SK-N-SH (cell line): ENCODE measurements at regions not wholly inside any gene's neighbourhood (a gene's known extent, or its start where the extent isn't known, plus 50 kb on each side); places are given as distances from the start of the nearest gene placed in this dataset.

Experiments used
- EP300 ChIP-seq, 2 experiments: IDR thresholded peaks; 2 replicates each; pipeline versions ENCODE4 v1.4.0 to v1.6.1; 2012; ENCODE audit warnings: borderline replicate concordance in 1 of 2, low read depth in 1 of 2, low read length in 1 of 2
- EZH2phosphoT487 ChIP-seq: fragments of 200-600 bp; sonication (generic); IDR thresholded peaks from 2 replicates; pipeline ENCODE4 v1.6.1; 2017; ENCODE audit warnings: low read depth, mixed run types, mild to moderate bottlenecking, antibody characterized with exemption, moderate library complexity, borderline replicate concordance
- MXI1 ChIP-seq: IDR thresholded peaks from 2 replicates; pipeline ENCODE4 v1.6.1; 2012; ENCODE audit warnings: mild to moderate bottlenecking, low read depth, low read length, improper control_type of control experiment
- POLR2AphosphoS5 ChIP-seq: IDR thresholded peaks from 2 replicates; pipeline ENCODE4 v1.6.1; 2012; ENCODE audit warnings: low read depth, low read length
- RCOR1 ChIP-seq: fragments of 150-350 bp; IDR thresholded peaks from 2 replicates; pipeline ENCODE4 v1.6.1; 2017; ENCODE audit warnings: antibody characterized with exemption, low read length
- SIN3A ChIP-seq: IDR thresholded peaks from 2 replicates; pipeline ENCODE4 v1.6.1; 2012; ENCODE audit warnings: low read depth, mild to moderate bottlenecking, low read length, moderate library complexity, borderline replicate concordance
- SMC3 ChIP-seq: IDR thresholded peaks from 2 replicates; pipeline ENCODE4 v1.6.1; 2012; ENCODE audit warnings: low read depth, low read length, improper control_type of control experiment
- TAF1 ChIP-seq: IDR thresholded peaks from 2 replicates; pipeline ENCODE4 v1.6.1; 2012; ENCODE audit warnings: low read depth, mild to moderate bottlenecking, low read length, moderate library complexity, borderline replicate concordance
- TF ChIP-seq, protein P1 (sequence below): fragments of 200-600 bp; sonication (generic); IDR thresholded peaks from 2 replicates; pipeline ENCODE4 v1.6.1; 2017; ENCODE audit warnings: antibody characterized with exemption, mild to moderate bottlenecking, moderate library complexity
- TF ChIP-seq, protein P2 (sequence below): IDR thresholded peaks from 2 replicates; pipeline ENCODE4 v1.4.0; 2012; ENCODE audit warnings: low read depth, borderline replicate concordance
- TF ChIP-seq, protein P3 (sequence below): IDR thresholded peaks from 2 replicates; pipeline ENCODE4; 2012

DNA sequence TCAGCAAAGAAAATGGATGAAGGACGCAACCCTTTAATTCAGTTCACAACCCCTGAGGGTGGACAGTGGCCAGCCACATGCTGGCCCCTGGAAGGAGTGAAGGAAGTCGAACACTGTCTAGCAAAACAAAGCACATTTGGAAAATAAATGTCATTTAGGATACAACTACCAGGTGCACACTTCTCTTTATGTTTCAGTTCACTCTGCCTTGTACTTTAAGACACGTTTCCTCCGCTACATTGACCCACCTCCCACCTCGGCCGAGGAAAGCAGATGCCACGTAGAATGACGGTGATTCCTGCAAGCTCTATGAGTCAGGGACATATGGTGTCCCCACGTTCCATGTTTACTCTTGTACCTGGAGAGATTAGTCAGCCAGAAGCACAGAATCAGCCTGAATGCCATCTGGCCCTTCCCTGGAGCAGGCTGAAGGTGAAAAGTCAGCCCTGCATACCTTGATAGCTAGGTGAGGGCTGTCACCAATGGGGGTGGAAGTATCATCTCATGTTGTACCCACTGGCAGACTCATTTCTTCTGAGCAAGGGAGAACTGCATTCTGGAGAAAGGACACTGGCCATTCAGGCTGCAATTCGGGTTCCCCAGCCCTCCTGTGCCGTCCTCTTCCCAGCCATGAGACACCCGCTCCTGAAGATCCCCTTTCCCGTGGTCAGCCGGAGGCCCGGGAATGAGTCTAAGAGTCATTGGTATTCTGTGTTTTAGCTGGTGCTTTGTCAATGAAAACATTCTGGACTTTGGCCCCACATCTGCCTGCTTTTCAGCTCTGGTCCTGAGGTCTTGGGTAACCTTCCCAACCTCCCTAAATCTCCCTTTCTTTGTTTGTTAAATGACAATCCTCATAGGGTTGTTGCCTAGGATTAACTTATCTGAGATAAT lies 60.6 kb downstream of the FOXA2 start:
- TF ChIP-seq EZH2phosphoT487, result no peak
- TF ChIP-seq, protein P1, sequence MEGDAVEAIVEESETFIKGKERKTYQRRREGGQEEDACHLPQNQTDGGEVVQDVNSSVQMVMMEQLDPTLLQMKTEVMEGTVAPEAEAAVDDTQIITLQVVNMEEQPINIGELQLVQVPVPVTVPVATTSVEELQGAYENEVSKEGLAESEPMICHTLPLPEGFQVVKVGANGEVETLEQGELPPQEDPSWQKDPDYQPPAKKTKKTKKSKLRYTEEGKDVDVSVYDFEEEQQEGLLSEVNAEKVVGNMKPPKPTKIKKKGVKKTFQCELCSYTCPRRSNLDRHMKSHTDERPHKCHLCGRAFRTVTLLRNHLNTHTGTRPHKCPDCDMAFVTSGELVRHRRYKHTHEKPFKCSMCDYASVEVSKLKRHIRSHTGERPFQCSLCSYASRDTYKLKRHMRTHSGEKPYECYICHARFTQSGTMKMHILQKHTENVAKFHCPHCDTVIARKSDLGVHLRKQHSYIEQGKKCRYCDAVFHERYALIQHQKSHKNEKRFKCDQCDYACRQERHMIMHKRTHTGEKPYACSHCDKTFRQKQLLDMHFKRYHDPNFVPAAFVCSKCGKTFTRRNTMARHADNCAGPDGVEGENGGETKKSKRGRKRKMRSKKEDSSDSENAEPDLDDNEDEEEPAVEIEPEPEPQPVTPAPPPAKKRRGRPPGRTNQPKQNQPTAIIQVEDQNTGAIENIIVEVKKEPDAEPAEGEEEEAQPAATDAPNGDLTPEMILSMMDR, result no peak
- TF ChIP-seq SIN3A, result no peak
- TF ChIP-seq, protein P2, sequence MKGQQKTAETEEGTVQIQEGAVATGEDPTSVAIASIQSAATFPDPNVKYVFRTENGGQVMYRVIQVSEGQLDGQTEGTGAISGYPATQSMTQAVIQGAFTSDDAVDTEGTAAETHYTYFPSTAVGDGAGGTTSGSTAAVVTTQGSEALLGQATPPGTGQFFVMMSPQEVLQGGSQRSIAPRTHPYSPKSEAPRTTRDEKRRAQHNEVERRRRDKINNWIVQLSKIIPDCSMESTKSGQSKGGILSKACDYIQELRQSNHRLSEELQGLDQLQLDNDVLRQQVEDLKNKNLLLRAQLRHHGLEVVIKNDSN, result no peak
- TF ChIP-seq POLR2AphosphoS5, result no peak
- TF ChIP-seq SMC3, result no peak
- TF ChIP-seq MXI1, result no peak
- no peak for TF ChIP-seq RCOR1
- TF ChIP-seq, protein P3, sequence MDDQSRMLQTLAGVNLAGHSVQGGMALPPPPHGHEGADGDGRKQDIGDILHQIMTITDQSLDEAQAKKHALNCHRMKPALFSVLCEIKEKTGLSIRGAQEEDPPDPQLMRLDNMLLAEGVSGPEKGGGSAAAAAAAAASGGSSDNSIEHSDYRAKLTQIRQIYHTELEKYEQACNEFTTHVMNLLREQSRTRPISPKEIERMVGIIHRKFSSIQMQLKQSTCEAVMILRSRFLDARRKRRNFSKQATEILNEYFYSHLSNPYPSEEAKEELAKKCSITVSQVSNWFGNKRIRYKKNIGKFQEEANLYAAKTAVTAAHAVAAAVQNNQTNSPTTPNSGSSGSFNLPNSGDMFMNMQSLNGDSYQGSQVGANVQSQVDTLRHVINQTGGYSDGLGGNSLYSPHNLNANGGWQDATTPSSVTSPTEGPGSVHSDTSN, result no peak
- TF ChIP-seq TAF1, result no peak
- TF ChIP-seq EP300 (IDR thresholded peaks at IDR 0.05; ENCODE audit: borderline replicate concordance in 1 of 2, low read depth in 1 of 2, low read length in 1 of 2), result no peak
